Prostate gland (tissue), 2 donors: ENCODE measurements at regions not wholly inside any gene's neighbourhood (a gene's known extent, or its start where the extent isn't known, plus 50 kb on each side); places are given as distances from the start of the nearest gene placed in this dataset.

Experiments used
- DNase-seq: peaks from one replicate; pipeline ENCODE4 v3.0.0-alpha.2; 2019; ENCODE audit warnings: low spot score
- H3K27ac ChIP-seq, 2 donors: fragments of 200-600 bp; sonication (generic); 2 replicates each; pipeline ENCODE4 v1.5.1; 2017 to 2019
- H3K27me3 ChIP-seq: fragments of 200-600 bp; sonication (generic); replicated peaks from 2 replicates; pipeline ENCODE4 v1.5.1; 2019; ENCODE audit not compliant: insufficient read depth
- H3K36me3 ChIP-seq, 2 donors: fragments of 200-600 bp; sonication (generic); 1 replicate in 1 of 2; 2 replicates in 1 of 2; pipeline versions ENCODE4 v1.5.1 to v1.8.1; 2017 to 2019
- H3K4me1 ChIP-seq: fragments of 200-600 bp; sonication (generic); replicated peaks from 2 replicates; pipeline ENCODE4 v1.5.1; 2019
- H3K4me3 ChIP-seq, 2 donors: fragments of 200-600 bp; sonication (generic); 2 replicates each; pipeline ENCODE4 v1.5.1; 2017 to 2019
- H3K9me3 ChIP-seq: fragments of 200-600 bp; sonication (generic); 2 replicates; pipeline ENCODE4 v1.5.1; 2017
- CTCF ChIP-seq, 4 experiments: fragments of 200-600 bp in 2 of 4; fragments of 450-650 bp in 2 of 4; sonication (generic) in 2 of 4; IDR thresholded peaks; 1 replicate in 3 of 4; 2 replicates in 1 of 4; pipeline ENCODE4 v1.5.1; 2016 to 2019; ENCODE audit warnings: antibody characterized with exemption in 4 of 4, mild to moderate bottlenecking in 2 of 4, moderate library complexity in 2 of 4
- POLR2A ChIP-seq: fragments of 450-650 bp; IDR thresholded peaks from one replicate; pipeline ENCODE4 v1.6.1; 2016; ENCODE audit warnings: antibody characterized with exemption, mild to moderate bottlenecking
- POLR2AphosphoS5 ChIP-seq: sonication (generic); formaldehyde crosslinking; IDR thresholded peaks from one replicate; pipeline ENCODE4 v1.6.1; 2017; ENCODE audit warnings: antibody characterized with exemption
- WGBS: methylation state at CpG from one replicate; pipeline ENCODE4 v1.1.5; 2018; 5-methylcytosine and 5-hydroxymethylcytosine counted together
- intact Hi-C: fragments of 100-400 bp; cut with DNase I; formaldehyde crosslinking; loops from one replicate; pipeline ENCODE4 v1.14.2; 2022

- no peaks in the 10 kb centered on the region for H3K27me3 ChIP-seq
- H3K9me3 ChIP-seq, result no peaks in the 10 kb centered on the region
- no peak overlapping the region for H3K4me3 ChIP-seq
- no peak overlapping the region for H3K27ac ChIP-seq
- no peak for TF ChIP-seq CTCF (IDR thresholded peaks at IDR 0.05)
- TF ChIP-seq POLR2AphosphoS5, result no peak
- no peak for TF ChIP-seq POLR2A
- whole genome bisulfite sequencing, result 91% methylated on average over 7 of the region's 7 CpGs
- no peaks in the 10 kb centered on the region for H3K36me3 ChIP-seq
- no peak for DNase-seq
- H3K4me1 ChIP-seq, result no peaks in the 10 kb centered on the region
- intact Hi-C loops, result no loop called here
These were observed 65.8 kb upstream of the EFEMP1 start for GRCh38 chr2:55989405-55989804.

DNA sequence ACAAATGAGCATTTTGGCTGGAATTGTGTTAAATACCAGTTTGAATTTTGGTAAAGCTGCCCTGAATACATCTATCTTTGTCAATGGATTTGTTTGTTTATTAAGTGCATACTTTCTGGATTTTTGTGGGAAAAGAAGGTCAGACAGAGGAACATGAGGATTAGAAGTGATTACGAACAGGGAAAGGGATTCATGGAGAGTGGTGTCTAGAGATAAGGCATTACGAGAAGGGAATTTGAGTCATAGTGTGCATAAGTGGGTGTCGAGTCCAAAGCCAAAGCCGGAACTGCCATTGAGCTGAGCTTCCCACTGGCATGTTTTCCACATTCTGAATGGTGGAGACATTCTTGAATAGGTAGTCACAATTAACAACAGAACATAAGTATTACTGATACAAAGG is 68.9 kb upstream of the EFEMP1 start:
- TF ChIP-seq POLR2AphosphoS5, result peak; percentile 27
- no peak for TF ChIP-seq CTCF (IDR thresholded peaks at IDR 0.05)
- no peaks in the 10 kb centered on the region for H3K27me3 ChIP-seq
- no peak overlapping the region for H3K4me3 ChIP-seq
- peak; percentile 4 for DNase-seq
- H3K27ac ChIP-seq, result no peak overlapping the region
- H3K36me3 ChIP-seq, result no peaks in the 10 kb centered on the region
- peaks cover 5% of the 10 kb centered on the region for H3K4me1 ChIP-seq
- H3K9me3 ChIP-seq, result no peaks in the 10 kb centered on the region
- intact Hi-C loops, result no loop called here
- WGBS, result 38% methylated on average over 4 of the region's 4 CpGs

DNA sequence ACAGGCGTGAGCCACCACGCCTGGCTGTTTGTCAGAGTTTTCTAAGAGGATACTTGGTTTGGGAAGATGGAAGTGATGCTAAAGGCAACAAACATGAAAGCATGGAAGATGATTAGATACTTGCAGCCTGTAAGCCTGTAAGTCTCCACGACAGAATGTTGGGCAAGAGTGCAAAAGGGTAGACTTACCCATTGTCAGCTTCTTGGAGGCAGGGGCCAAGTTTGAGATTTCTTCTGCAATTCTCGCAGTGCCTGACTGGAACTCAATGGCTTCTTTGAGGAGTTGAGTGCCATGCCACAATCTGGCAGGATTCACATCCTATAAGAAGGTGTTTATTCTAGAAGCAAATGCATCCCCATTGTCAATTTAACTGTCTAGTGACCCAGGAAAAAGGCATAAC is 70.1 kb upstream of the EFEMP1 start:
- no peak for DNase-seq
- Histone ChIP-seq H3K27me3 (no peaks in the 10 kb centered on the region), H3K4me1 (peaks cover 5% of the 10 kb centered on the region), H3K9me3 (no peaks in the 10 kb centered on the region), H3K36me3 (no peaks in the 10 kb centered on the region), H3K27ac (no peak overlapping the region), H3K4me3 (no peak overlapping the region)
- intact Hi-C loops, result no loop called here
- TF ChIP-seq POLR2AphosphoS5, result no peak
- WGBS, result 92% methylated on average over 4 of the region's 4 CpGs

GRCh38 chr2:55995211-55995610 is 71.6 kb upstream of the EFEMP1 start:
- Histone ChIP-seq H3K4me3 (no peak overlapping the region), H3K27me3 (no peaks in the 10 kb centered on the region), H3K4me1 (peaks cover 5% of the 10 kb centered on the region), H3K27ac (no peak overlapping the region), H3K36me3 (no peaks in the 10 kb centered on the region), H3K9me3 (no peaks in the 10 kb centered on the region)
- intact Hi-C loops, result no loop called here
- 17% methylated on average over 1 of the region's 1 CpG for WGBS
- peak; percentile 38 for DNase-seq
- TF ChIP-seq POLR2A, result no peak
- TF ChIP-seq POLR2AphosphoS5, result no peak
- no peak for TF ChIP-seq CTCF (IDR thresholded peaks at IDR 0.05)

- peaks cover 5% of the 10 kb centered on the region for H3K4me1 ChIP-seq
- no peak for TF ChIP-seq CTCF (IDR thresholded peaks at IDR 0.05)
- no peak for TF ChIP-seq POLR2A
- TF ChIP-seq POLR2AphosphoS5, result no peak
- 94% methylated on average over 2 of the region's 2 CpGs for WGBS
- no peaks in the 10 kb centered on the region for H3K27me3 ChIP-seq
- no peaks in the 10 kb centered on the region for H3K36me3 ChIP-seq
- no peak overlapping the region for H3K4me3 ChIP-seq
- intact Hi-C loops, result no loop called here
- H3K9me3 ChIP-seq, result no peaks in the 10 kb centered on the region
- H3K27ac ChIP-seq, result no peak overlapping the region
- DNase-seq, result no peak
These were observed 72.3 kb upstream of the EFEMP1 start for GRCh38 chr2:55995902-55996301.
